Cardiac fibroblast (primary cell): ENCODE measurements at regions not wholly inside any gene's neighbourhood (a gene's known extent, or its start where the extent isn't known, plus 50 kb on each side); places are given as distances from the start of the nearest gene placed in this dataset.
A peak's percentile ranks its signal among the peaks of the same experiment; 100 is the strongest.

Experiments
- DNase-seq, 2 donors: peaks; one replicate each; pipeline versions ENCODE4 v3.0.0 to v3.0.0-alpha.2; 2010; ENCODE audit warnings: low read depth in 2 of 2
- H3K4me3 ChIP-seq, 2 donors: replicated peaks in 1 of 2; 1 replicate in 1 of 2; 2 replicates in 1 of 2; pipeline ENCODE4 v1.5.1; 2011; ENCODE audit warnings: low read depth in 2 of 2, low read length in 2 of 2, mild to moderate bottlenecking in 2 of 2, moderate library complexity in 1 of 2
- CTCF ChIP-seq: IDR thresholded peaks from one replicate; pipeline ENCODE4 v1.5.1; 2011; ENCODE audit warnings: low read depth, mild to moderate bottlenecking, low read length, inconsistent platforms

- H3K4me3 ChIP-seq = no peak overlapping the region
- no peak for DNase-seq
- TF ChIP-seq CTCF = no peak
Observed at GRCh38 chr1:11374748-11375110, 101.7 kb downstream of the UBIAD1 start.

DNA sequence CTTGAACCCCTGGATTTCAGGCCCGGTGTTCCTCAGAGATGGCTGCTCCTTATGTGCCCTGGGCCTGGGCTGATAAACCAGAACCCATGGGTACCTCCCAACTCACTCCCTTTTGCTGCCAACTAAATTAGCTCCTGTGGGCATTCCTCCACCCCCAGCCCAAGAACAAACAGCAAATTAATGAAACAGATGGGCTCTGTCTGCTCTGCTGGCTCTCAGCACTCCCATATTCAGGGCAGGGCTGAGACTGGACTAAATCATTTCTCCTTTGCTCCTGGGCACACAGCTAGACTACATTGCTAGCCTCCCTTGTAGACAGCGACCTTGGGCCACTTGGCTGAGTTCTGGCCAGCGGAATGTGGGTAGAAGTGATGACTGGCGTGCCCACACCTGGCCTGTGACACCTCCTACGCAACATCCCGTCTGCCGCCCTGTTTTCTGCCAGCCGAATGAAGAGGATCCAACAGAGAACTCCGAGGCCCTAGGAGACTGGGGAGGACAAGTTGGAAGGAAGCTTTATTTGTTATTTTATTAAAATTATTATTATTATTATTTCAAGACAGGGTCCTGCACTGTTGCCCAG, 101.9 kb upstream of the DISP3 start:
- TF ChIP-seq CTCF = no peak
- DNase-seq = no peak
- H3K4me3 ChIP-seq = no peak overlapping the region

GRCh38 chr1:11377954-11378353, 101.0 kb upstream of the DISP3 start:
- no peak for DNase-seq
- no peak overlapping the region for H3K4me3 ChIP-seq
- TF ChIP-seq CTCF = no peak

- DNase-seq = no peak
- no peak overlapping the region for H3K4me3 ChIP-seq
- TF ChIP-seq CTCF = no peak
Observed at GRCh38 chr1:11379851-11380250, 99.1 kb upstream of the DISP3 start.

GRCh38 chr1:11380500-11380899, 98.5 kb upstream of the DISP3 start:
- DNase-seq = no peak
- TF ChIP-seq CTCF = no peak
- no peak overlapping the region for H3K4me3 ChIP-seq

DNA sequence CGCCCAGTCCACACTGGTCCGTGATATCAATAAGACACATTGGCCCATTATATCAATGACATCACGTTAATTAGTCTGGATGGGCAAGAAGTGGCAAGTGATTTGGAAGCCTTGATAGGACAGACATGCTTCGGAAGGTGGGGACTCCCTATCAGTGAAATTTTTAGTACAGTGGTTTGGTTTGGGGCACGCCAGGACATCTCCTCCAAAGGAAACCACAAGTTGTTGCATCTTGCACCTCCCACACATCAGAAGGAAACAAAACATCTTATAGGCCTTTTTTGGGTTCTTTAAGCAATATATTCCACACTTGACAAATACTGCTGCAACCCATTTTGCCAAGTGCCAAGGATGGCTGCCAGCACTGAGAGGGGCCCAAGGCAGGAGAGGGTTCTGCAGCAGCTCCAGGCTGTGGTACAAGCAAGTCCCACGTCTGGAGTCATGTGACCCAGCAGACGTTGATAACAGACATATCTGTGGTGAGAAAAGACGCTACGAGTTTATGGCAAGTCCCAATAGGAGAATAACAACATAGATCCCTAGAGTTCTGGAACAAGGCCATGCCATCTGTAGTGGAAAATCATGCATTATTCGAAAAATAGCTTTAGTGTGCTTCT, 95.3 kb upstream of the DISP3 start:
- DNase-seq = peak in 1 of 2 donors; percentile 10
- TF ChIP-seq CTCF = no peak
- no peak overlapping the region for H3K4me3 ChIP-seq

- H3K4me3 ChIP-seq = no peak overlapping the region
- no peak for TF ChIP-seq CTCF
- peak in 1 of 2 donors; percentile 3 for DNase-seq
Observed at GRCh38 chr1:11384170-11384554, 94.8 kb upstream of the DISP3 start.
